Activated gamma-delta T cell treated with anti-CD3 and anti-CD28 coated beads, Interleukin-2, amount 50 U/mL, for 16 hours (primary cell): ENCODE measurements at regions not wholly inside any gene's neighbourhood (a gene's known extent, or its start where the extent isn't known, plus 50 kb on each side); places are given as distances from the start of the nearest gene placed in this dataset.

ENCODE experiments used
- DNase-seq: peaks from one replicate; pipeline ENCODE4 v3.0.0-alpha.2; 2020; ENCODE audit warnings: low read depth

DNA sequence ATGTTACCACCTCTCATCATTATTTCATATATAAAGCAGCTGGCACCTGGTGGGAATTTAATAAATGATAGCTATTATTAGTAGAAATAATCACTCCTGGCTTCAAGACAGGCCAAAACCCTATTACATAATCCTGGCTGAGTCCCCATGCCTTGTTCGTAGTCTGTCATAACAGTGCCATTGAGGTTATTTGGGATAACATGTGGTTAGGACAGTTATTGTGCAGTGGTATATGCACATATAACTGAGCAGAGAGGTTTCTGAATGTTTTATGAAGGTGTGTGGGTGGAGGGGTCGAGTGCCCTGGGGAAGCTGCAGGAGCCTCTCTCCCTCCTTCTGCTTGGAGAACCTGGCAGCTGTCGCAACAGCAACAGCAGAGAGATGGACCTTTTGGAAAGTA is 162.4 kb upstream of the NABP1 start:
- DNase-seq, result no peak

DNA sequence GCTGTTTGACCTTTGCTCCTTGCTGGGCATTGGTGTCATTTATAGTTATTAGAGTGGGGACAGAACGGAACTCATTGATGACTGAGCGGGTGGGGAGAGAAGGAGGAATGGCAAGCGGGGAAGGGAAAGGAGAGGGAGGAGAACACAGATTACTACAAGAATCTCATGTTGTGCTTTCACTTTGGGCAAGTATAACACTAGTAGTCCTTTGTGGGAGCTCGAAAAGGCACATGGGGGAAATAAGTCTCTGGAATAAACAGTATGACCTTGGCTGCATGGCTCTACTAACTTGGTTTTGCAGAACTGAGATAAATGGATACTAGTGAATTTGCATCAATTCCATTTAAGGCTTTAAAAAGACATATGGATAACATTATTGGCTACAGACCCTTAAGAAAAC is 161.7 kb upstream of the NABP1 start:
- DNase-seq, result no peak

DNA sequence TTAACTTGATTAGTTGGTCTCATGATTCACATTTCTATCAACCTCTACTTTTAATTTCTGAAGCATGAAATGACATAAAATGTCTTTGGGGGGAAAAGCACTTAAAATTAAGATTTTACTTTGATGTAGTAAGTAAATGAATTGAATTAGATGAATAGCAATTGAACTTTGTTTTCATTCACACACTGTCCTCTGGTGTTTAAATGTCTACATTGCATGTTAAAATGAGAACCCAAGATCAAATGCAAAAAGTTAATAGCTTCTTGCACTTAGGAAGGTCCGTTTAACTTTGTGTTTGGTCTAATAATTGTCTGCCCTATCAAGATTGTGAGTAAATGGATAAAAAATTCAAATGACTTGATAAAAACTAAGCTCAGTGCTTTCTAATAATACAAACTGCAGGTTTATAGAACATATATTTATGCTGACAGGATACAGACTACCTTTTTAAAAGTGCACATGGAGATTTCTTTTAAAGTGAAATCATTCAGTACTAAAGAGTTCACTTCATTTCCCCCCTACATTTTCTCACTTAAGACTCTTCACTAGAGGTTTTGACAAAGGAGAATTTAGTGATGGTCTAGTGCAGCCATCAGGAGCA is 156.2 kb upstream of the NABP1 start:
- DNase-seq, result no peak

DNA sequence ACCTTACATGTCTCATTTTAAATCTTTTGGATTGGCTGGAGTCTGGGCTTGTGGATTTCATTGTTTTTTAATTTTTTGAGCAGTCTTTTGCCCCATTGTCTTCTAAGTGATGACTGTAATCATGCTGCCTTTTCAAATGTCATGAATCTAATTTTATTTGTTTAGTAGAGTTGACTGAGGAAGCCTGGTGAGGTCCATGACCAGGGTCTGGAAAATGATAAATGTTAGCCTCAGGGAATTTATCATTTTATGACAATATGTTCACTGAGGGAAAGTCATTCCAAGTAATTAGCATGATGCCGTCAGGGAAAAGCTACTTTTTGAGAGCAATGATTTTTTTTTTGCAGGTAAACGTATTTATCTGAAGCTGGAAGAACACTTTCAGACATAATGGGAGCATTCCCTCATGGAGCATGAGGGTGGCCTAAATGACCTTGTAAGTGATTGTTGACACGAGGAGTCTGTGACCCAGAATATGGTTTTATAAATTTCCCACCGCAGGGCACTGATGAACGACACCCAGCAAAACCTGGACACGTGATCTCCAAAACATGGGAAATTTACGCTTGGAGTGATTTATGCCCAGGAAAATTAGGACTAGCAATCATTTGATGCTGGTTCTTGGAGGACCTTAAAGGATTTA is 155.3 kb upstream of the NABP1 start:
- no peak for DNase-seq

DNA sequence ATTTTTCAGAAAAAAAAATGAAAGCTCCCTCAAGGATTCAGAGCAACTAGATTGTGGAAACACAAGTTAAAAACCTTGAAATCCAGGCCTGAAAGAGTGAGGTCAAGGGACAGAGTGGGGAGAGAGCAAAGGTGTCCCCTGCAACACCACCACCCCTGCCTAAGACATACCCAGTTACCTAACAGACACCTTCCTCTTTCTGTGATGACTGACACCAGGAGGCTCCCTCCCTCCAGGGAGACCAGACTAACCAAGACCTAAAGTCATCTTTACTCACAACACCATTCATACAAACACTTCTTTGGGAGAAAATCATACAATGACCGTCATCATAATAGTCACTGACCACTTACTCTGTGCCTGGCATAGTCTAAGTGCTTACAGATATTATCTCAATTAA is 151.8 kb upstream of the NABP1 start:
- DNase-seq, result no peak

DNA sequence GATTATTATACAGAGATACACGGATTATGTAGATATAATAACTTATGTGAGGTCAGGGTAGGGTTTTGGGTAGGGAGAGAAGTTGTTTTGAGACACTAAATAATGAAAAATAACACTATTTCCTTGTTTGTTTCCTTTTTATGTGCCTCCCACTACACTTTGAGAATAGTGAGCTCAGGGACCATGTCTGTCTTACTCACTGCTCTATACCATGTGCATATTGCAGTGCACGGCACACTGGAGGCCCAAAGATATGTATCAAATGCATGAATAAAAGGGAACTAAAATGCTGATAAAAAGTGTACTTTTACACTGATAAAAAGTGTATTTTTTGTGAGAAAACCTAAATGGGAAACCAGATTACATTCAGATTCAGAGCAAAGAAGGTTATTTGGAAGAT is 151.4 kb upstream of the NABP1 start:
- no peak for DNase-seq

DNA sequence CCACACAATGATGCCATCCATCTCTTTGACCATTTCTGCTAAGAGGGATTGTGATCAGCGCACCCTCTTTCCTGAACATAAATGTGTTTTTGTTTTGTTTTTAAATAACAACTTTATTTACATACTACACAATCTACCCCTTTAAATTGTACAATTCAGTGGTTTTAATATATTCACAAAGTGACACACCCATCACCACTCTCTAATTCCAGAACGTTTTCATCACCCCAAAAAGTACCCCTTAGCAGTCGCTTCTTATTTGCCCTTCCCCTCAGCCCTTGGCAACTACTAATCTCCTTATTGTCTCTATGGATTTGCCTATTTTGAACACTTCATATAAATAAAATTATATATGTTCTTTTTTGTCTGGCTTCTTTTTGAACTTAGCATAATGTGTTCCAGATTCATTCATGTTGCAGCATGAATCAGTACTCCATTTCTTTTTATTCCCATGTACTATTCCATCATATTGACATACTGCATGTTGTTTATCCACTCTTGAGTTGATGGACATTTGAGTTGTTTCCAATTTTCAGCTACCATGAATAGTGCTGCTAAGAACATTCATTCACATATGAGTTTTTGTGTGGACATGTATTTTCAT is 150.9 kb upstream of the NABP1 start:
- DNase-seq, result no peak

DNA sequence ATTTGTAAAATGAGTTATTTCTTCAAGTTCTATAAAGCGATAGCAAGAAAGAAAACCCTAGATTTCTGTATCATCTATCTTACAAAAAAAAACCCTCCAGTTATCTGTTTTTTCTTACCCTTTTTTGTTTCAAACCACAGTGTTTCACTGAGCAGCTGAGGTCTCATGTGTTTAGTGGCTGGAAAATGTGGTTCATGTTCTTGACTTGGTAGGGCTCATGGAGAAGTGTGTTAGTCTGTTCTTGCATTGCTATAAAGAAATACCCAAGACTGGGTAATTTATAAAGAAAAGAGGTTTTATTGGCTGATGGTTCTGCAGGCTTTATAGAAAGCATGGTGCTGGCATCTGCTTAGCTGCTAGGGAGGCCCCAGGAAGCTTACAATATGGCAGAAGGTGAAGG is 147.3 kb upstream of the NABP1 start:
- DNase-seq, result no peak

DNA sequence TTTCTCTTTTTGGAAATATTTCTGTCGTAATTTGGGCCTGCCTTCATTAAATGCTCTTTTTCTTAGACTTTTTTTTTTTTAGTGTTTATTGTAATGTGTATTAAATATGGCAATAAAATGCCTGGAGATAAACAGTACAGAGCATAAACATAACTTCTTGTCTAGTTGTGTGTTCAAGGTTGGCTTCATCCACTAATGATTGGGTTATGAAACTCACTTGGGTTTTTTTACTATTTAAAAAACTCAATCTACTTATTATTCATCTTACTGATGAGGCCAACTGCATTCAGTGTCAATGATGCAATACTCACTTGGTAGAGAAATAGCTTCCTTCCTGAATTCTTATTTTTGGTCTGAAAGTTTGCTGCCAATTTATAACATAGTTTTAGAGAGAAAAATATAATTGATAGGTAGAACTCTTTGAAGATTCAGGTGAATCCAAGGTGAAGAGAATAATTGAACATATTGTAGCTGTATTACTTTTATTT is 144.2 kb upstream of the NABP1 start:
- no peak for DNase-seq

DNA sequence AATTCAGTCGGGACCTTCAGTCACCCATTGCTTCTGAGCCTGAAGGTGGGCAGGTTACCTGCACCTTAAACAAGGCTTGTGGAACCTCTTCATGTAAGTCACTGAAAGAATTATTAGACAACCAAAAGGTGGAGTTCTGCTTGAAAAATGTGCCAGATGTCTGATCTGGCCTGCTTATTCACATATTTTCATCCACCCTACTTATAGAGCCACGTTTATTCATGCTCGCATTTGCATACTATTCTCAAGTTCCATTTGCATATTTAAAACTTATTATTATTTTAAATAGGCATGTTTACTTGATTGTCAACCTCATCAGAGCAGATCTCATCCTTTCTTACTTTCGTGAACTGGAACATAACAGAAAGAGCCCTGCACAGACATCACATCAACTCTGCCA is 140.0 kb upstream of the NABP1 start:
- DNase-seq, result no peak

DNA sequence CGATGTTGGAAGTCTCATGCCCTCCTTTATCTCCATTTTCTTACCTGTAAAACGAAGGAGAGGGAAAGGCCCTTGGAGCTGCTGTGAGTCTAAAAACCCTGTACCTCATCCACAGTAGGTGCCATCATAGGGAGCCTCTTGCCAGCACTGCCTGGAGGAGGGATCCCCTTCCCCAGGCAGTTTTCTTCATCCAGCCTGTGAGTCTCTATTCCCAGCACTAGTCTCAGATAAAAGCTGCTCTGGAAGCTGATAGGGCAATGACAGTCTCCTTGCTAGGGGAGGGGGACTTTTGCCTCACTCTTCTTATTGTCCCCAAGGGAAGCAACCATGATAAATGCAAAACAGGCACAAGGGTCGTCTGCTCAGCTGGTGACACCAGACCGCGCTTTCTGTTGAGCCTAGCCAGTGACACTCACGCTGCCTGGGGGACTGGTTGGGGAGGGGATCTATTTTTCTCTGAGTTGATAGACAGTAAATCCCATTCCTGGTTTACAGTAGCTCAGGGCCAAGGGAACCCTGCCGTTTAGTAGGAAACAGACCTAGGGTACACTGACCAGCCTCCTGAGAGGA is 139.5 kb upstream of the NABP1 start:
- no peak for DNase-seq

DNA sequence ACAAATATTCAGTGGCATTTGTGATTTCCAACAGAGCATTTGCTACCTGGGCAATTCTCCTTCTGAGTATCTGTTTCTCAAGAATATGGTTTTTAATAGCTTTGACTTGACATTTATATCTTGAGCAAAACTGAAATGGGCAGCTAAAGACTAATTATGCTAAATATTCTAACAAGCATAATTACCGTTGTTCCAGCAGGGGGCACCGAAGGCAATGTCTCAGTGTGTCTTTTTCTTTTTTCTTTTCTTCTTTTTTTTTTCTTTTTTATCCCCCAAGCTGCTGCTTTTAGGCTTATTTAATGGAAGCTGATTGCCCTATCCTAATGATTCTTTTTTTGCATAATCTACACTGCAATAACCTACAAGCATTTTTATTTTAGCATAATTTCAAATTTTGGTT is 138.9 kb upstream of the NABP1 start:
- DNase-seq, result no peak

DNA sequence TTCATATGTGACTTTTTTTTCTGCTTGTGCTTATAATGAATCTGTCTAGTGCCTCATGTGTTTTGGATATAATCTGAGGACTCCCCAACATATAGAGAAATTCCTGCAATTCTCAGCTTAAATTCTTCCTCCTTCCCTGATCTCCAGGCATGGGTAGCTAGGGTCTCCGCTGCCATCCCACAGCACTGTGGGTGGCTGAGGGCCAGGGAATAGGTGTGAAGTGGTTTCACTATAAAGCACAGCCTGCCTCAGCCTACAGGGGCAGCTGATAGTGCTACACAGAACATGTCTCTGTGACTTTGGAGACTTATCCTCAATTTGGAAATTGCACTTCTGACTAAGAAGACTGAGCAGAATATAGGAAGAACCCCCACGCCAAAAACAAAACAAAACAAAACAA is 137.3 kb upstream of the NABP1 start:
- no peak for DNase-seq

DNA sequence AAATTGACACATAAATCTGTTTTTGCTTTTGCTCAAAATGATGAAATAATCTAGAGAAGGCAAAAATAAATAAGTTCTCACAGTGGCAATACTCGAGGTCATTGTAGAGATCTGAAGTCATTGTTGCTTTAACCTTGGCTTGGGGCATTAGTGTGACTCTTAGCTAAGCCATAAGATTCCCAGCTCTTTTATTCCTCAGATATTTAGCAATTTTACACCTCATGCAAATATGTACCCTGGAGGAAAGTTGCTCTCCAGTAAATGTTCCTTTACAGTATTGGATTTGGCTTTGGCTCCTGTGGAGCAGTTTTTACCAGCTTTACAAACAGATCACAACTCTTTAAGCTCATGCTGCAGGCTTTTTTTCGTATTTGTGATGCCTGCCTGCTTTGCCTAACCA is 134.2 kb upstream of the NABP1 start:
- DNase-seq, result no peak

DNA sequence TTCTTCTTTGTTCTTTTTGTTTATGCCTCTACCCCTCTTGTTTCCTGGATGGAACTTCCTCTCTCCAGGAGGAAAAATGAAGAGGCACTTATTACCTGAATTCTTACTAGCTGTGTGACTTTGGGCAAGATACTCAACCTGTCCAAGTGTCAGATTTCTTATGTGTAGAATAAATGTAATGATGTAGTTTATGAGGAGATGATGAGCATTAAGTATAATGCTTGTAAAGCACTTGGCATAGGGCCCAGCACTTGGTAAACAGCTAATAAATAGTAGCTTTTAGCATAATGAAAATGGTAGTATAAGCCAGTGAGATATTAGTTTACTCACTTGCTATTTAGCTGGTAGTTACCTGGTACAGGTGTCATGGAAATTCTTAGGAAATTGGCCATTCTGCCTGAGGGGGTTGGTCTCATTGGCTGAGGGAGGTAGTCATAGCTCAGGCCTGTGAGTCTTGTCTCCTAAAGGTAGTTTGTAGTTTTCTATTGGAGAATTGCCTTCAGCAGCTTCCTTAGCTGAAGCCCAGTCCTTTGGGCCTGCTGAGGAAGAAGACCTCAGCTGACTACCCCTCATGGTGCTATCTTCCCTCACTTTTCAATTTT is 133.4 kb upstream of the NABP1 start:
- no peak for DNase-seq

DNA sequence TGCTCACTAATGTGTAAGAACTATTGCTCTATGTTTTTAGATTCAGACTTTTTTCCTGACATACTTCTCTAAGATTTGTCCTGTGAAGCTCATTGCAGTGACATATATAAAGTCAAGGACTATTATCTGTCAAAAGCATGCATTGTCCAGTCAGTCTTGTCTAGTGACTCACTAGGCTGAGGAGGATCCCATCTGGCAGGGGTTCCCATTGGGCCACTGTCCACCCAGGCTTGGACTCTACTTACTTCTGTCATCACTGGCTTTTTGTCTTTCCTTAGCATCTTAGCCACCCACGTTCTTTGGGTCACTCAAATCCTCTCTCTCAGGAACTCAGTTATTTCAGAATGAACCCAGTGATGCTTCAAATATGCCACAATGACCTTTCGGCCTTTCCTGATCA is 132.6 kb upstream of the NABP1 start:
- no peak for DNase-seq

DNA sequence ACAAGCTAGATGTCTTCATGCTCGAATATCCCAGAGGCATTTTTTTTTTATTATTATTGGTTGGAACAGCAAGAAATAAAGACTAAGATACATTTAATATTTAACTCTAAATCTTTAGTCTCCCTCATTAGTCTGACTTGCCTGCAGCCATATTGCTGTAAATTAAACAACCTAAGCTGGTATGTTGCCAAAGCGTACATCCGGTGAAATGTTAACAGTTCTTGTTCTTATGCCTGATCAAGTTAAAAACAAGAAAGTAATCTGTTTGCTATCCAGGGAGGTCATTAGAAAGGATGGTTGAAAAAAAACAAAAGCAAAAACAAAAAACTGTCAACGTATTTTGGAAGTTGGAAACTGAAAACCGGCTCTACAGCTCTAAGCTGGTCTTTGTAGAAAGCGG is 125.9 kb upstream of the NABP1 start:
- no peak for DNase-seq

DNA sequence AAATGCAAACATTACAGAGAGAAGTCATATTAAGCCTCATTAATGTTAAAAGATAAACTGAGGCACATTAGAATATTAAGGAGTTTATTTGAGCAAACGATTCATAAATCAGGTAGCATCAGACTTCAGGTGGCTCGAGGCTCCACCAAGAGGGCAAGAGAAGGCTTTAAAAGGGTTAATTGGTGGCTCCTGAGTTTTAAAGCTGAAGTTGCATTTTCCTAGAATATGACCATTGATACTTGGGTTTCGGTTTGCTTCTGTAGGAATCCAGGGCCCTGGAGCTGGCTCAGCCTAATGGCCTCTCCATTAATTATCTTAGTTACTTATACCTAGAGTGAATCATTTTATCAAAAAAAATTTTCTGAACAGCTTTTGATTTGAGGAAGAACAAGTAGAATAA is 123.7 kb upstream of the NABP1 start:
- DNase-seq, result no peak

DNA sequence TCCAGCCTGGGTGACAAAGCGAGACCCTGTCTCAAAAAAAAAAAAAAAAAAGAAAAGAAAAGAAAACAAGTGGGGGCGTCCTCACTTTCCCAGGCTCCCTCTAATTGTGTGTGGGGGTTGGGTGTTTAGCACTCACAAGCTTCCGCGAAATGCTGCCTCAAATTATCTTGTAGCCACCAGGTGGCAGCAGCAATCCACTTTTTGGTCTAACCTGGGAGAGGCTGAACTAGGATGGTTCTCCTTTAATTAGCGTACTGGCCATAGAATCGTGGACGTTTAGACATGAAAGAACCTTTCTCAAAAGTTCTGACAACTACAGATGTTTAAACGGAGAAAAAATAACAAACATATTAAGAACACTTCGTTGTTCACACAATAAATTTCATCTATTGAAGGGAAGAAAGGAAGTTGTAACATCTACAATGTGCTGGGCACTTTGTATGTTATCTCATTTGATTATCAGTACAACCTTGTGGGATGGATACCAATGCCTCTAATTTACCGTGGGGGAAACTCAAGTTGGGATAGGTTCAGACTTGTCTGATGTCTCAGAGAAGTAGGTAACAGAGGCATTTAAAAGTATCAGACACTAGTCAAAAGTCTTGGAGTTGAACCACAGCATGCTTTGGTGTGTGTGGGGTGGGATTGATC is 122.7 kb upstream of the NABP1 start:
- DNase-seq, result peak; percentile 70

DNA sequence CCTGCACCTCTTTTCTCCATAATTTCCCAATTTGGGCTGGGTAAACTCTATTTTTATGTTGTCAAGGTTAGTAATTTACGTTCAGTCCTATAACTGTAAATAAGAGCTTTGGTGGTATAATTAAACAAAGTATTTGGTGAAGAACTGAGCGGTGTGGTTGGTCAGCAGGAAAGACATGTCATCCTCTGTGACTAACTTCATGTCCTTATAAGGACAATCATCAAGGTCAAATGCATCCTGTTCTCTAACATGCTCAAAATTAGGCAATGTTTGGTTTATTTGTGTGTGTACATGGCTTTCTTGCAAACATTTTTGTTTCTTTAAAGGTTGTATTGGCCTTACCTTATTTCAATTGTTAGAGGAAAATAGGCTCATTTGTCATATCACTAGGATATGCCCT is 121.5 kb upstream of the NABP1 start:
- no peak for DNase-seq

DNA sequence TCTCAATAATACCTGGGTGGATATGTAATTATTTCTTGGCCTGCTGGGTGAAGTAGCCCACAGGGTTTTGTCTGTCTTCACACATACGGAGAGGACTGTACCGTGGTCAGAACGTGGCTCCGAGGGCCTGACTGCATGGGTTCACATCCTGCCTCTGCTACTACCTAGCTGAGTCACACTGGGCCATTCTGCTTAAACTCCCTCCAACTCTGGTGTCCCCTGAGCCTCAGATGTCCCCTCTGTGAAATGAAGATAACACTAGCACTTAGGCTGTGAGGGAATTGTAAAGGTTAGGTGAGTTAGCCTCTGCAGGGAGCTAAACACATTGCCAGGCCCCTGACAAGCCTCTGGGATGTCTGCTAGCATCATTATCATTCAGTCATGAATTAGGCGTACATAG is 120.1 kb upstream of the NABP1 start:
- DNase-seq, result no peak

DNA sequence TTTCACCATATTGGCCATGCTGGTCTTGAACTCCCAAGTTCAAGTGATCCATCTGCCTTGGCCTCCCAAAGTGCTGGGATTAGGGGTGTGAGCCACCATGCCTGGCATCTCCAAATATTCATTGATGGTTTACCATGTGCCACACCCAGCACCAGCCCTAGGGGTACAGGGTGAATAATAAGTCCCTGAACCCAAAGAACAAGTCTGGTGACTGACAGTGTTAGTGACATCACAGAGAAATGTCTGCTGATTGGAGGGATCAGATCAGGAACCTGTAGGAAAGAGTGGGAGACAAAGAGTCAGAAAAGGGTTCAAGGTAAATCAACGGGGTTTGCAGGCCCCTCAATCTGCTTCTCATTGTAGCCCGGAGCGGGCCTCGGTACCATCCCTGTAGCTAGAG is 118.4 kb upstream of the NABP1 start:
- DNase-seq, result no peak
